Fibroblast of villous mesenchyme (primary cell): ENCODE measurements at regions not wholly inside any gene's neighbourhood (a gene's known extent, or its start where the extent isn't known, plus 50 kb on each side); places are given as distances from the start of the nearest gene placed in this dataset.

Source experiments
- DNase-seq: peaks from one replicate; pipeline ENCODE4 v3.0.0-alpha.2; 2010; ENCODE audit warnings: low read depth
- H3K4me3 ChIP-seq: 2 replicates; pipeline ENCODE4 v1.5.1; 2011; ENCODE audit warnings: low read depth, mild to moderate bottlenecking, low read length
- TF ChIP-seq, protein P1 (sequence below): IDR thresholded peaks from 2 replicates; pipeline ENCODE4 v1.5.1; 2012; ENCODE audit warnings: low read depth, mild to moderate bottlenecking, low read length; ENCODE audit not compliant: insufficient read depth

DNA sequence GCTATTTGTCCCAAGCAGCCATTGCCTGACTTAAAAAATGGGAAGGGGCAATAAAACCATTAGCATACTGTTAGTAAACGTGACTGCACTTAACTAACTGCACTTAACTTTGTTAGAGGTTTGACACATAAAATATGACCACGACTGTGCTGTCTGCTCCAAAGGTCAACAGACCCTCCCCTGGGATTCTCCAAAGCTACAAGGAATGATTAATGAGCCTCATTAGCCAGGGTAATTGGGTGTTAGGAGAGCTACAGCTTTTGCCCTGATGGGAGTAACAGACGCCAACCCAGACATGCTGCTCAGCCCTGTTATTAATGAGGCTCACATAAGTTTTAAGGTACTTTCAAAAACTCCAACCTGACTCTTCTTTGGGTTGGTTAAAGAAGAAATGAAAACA, 129.4 kb upstream of the PLPP4 start:
- TF ChIP-seq, protein P1, sequence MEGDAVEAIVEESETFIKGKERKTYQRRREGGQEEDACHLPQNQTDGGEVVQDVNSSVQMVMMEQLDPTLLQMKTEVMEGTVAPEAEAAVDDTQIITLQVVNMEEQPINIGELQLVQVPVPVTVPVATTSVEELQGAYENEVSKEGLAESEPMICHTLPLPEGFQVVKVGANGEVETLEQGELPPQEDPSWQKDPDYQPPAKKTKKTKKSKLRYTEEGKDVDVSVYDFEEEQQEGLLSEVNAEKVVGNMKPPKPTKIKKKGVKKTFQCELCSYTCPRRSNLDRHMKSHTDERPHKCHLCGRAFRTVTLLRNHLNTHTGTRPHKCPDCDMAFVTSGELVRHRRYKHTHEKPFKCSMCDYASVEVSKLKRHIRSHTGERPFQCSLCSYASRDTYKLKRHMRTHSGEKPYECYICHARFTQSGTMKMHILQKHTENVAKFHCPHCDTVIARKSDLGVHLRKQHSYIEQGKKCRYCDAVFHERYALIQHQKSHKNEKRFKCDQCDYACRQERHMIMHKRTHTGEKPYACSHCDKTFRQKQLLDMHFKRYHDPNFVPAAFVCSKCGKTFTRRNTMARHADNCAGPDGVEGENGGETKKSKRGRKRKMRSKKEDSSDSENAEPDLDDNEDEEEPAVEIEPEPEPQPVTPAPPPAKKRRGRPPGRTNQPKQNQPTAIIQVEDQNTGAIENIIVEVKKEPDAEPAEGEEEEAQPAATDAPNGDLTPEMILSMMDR: no peak
- H3K4me3 ChIP-seq: no peak overlapping the region
- no peak for DNase-seq

DNA sequence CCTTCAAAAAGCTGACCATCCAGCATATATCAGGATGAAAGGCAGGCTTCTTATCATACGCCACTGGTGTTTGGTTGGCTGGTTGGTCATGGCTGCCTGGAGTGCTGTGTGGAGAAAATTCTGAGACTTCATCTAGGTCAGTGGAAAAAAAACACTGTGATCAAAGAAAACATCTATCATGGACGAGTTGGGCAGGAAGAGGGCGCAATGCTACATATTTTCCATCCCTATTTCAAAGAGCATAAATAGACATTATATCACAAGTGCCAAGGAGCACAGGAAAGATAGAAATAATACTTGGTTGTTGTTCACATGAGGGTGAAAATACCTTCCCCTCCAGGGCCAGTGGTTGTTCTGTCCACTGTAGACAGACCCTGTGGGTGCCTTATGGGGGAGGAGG, 128.4 kb upstream of the PLPP4 start:
- H3K4me3 ChIP-seq: no peak overlapping the region
- DNase-seq: no peak
- TF ChIP-seq, protein P1: no peak

DNA sequence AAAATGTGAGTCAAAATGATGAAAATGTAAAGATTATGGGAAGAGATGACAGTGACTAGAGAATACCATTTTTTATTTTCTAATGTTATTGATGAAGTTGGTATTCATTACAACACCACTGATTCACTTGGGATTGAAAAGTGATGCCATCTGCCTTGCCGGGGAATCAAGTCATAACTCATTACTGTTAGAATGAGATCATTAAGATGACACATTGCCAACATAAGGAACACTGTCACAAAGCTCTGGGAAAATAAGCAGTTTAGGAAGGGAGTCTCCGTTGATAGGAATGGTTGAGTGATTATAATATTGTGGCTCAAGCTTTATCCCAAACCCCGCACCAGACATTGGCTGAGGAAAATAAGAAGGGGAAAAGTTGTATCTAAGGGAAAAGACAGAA, 121.5 kb upstream of the PLPP4 start:
- no peak overlapping the region for H3K4me3 ChIP-seq
- no peak for DNase-seq
- TF ChIP-seq, protein P1: no peak

DNA sequence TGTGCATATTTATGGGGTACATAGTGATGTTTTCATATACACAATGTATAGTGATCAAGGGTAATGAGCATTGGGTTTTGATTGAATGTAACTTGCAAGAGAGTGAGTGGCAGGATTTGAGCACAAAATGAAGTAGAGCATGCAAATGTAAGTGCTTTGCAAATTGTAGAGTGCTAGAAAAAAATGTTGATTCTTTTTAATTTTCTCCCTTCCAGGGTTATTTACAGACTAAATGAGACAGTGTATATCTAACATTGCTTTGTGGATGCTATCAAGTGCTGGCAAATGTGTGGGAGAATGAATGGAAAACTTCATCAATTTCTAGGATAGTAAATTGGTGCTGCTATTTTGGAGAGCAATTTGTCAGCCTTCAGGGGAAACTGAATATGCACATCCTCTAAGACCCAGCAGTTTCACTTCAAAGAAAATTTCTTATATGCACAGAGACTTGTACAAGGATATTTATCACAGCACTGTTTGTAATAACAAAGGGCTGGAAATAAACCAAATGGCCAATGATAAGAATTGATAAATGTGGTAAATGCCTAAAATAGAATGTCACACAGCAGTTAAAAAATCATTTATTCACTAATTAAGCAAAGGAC, 120.6 kb upstream of the PLPP4 start:
- no peak overlapping the region for H3K4me3 ChIP-seq
- DNase-seq: no peak
- TF ChIP-seq, protein P1: no peak

DNA sequence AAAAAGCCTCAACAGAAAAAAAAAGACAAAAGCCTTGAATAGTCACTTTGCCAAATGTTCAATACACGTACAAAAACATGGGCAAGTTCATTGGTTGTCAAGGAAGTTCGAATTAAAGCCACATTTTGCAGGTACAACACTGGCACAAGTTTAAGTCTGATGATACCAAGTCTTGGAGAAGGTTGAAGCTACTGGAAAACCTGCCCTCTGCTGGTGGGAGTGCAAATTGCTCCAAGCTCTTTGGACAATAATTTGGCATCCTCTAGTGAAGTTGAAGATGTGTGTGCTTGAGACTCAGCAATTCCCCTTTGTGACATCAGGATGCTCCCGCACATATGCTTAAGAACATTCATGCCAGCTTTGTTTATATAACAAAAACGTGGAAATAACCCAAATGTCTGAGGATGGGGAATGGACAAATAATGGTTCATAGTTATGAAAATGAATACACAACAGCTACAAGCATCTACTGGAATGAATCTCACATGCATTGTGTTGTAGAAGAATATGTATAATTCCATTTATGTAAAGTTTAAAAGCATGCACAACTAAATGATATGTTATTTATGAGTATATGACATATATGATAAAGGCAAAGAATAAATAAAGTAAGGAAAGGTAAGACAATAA, 120.0 kb upstream of the PLPP4 start:
- peak; percentile 20 for DNase-seq
- H3K4me3 ChIP-seq: no peak overlapping the region
- TF ChIP-seq, protein P1: peak; percentile 76

DNA sequence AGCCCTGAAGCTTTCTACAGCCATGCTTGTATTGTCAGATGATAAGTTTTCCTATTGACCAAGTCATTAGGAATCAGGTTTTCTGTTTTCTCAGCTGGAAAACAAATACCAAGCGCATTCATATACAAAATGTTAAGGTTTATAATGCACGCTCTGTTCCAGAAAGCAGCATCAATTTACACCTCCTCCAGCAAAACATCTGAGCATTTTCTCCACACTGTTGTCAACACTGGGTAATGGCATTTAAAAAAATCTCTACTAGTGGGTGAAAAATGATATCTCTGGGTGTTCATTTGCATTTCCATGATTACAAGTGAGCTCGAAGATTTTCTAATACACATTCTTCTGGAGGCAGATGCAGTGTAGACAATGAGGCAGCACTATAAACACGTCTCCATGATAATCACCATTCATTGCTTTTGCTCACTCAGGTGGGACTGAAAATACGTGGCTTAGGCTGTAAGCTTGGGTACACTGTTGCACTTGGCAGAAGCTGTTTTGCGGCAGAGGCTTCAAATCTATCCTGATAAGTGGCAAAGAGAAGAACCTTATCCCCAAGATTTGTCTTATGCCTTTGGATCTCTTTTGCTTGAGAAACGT, 114.8 kb upstream of the PLPP4 start:
- H3K4me3 ChIP-seq: no peak overlapping the region
- no peak for DNase-seq
- TF ChIP-seq, protein P1: no peak
